ENCODE measurements at regions not wholly inside any gene's neighbourhood (a gene's known extent, or its start where the extent isn't known, plus 50 kb on each side); places are given as distances from the start of the nearest gene placed in this dataset.
"Not testable (repeated sequence)": the region's sequence is repeated elsewhere in the genome, so short reads cannot be mapped to it uniquely, and the experiment has no call there.

GRCh38 chr18:65279668-65280305, 471.0 kb upstream of the CDH7 start:
- DNase-seq, result no peak

DNA sequence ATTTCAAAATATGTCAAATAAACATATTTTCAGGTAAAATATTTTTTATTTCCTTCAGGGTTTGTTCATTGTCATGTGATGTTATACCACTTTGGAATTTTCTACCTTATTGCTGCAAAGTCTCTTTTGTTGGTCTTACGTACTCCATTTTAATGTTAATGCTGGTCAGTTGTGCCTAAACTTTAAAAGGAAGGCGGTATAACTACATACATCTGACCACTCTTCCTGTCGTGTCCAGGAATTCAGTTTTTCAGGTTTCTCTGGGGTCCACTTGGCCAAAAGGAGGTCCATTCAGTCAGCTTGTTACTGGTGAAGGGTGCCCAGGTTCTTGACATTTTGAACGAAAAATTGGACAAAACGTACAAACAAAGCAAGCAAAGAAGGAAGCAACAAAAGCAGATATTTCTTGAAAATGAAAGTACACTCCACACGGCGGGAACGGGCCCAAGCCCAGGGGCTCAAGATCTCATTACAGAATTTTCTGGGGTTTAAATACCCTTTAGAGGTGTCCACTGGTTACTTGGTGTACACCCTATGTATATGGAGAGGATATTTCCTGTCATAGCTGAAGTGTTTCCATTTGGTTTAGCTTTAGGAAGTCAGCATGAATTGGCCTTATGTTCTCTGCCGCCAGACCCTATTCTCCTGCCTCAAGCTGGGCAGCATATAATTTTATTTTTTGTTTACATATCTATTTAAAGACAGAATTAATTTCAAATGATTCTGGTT, 471.7 kb upstream of the CDH7 start:
- DNase-seq, result no peak

GRCh38 chr18:65269375-65269774, 481.4 kb upstream of the CDH7 start:
- no peak for DNase-seq

DNA sequence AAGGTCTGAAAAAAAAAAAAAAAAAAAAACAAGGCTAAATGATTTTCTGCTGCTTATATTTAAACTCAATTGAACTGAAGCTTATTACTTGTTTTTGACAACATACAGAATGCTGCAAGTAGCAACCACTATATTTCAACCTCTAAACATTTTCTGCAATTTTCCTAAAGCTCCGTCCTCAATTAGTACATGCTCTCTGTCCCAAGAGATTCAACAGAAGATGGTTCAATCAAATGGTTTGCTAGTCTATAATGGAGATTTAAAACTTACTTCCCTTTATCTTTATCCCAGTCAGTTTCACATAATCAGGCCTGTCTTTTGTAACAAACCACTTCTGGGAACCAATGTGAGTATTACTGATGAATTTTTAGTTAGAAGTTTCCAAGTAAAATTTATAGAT, 485.1 kb upstream of the CDH7 start:
- no peak for DNase-seq

DNA sequence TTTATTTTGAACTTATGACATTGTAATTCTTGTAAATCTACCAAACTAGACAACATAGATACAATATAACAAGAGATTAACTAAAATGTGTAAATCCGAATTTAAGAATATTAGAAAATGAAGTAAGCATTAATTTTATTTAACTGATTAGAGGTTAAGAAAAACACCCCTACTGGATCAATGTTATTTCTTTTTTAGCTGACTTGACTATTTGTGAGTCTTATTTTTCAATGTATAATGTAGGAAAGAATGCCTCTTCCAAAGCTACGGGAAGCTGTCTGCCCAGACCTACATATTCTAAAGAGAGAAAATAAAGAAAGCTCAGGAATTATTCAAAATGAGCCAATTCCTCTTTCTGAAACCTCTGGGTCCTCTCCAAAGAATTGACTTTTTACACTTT, 490.8 kb upstream of the CDH7 start:
- no peak for DNase-seq

- no peak for DNase-seq
Measured at GRCh38 chr18:65259403-65259802, 491.4 kb upstream of the CDH7 start.

GRCh38 chr18:65257149-65257548, 493.7 kb upstream of the CDH7 start:
- DNase-seq, result no peak

GRCh38 chr18:65255417-65255816, 495.4 kb upstream of the CDH7 start:
- no peak for DNase-seq

DNA sequence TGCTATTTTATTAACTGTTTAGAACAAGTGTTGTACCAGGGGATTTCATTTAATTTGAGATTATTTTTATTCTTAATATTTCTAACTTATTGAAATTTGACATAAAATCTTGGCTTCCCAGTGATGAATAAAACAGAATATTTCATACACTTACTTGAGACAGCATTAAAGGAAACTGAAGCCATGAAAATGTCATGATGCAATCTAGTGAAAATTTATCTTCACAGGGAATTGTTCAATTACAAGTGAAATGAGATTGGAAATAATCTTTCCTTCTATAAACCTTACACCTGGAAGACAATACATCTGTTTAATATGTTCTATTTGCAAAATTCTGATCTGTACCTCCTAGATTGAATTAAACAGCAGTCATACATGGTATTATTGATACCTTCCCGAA, 511.0 kb upstream of the CDH7 start:
- DNase-seq, result peak; percentile 3

- DNase-seq, result peak; percentile 20
Measured at GRCh38 chr18:65235966-65236624, 514.7 kb upstream of the CDH7 start.

- no peak for DNase-seq
Measured at GRCh38 chr18:65230311-65230710, 520.5 kb upstream of the CDH7 start.

DNA sequence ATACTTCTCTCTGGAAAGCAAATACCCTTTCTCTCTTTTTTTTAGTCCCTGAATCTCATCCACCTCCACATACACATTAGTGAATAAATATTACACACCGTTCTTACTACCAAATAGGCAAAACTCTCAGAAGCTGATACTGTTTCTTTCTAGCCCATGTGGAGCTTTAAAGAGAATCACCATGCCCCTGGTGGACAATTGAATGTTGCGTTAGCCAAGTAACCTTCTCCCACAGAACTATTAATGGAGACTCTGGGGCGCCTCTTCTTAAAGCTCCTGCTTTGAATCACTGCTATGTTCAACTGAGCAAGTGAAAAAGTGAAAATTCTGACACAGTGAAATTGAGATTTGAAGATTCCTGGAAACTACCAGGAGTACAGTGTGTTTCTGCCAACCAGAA, 522.8 kb upstream of the CDH7 start:
- no peak for DNase-seq

DNA sequence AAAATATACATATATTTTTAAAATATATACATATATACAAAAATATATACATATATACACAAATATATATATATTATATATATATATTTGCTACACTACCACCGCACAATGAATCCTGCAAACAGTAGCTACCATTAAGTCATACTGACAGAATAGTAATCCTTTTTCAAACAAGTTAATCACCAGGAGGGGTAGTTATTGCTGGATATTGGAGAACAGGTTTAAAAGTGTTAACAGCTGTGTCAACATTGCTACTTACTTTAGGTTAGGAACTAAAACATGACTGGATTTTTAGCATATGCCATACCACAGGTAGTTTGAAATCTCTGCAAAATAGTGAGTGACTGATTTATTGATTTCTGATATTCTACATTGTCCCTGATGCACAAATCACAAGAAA, 529.1 kb upstream of the CDH7 start:
- DNase-seq, result no peak

- DNase-seq, result no peak
Measured at GRCh38 chr18:65221115-65221514, 529.7 kb upstream of the CDH7 start.

GRCh38 chr18:65215865-65216466, 534.8 kb upstream of the CDH7 start:
- no peak for DNase-seq

DNA sequence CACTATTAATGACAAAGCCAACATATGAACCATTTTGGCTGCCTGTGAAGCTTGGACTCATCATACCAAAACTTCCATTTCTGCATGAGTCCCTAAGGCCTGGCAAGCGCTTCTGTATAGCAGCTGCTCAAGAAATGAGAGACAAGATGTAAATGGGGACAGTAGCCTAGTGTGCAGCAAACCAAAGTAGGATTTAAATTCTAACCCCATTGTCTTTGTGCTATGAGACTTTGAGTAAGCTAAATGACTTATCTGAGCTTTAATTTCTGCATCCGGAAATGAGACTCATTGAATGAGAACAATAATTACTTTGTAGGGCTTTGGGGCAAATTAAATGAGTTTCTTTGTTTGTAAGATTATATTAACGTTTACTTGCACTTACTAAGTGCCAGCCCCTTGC, 536.4 kb upstream of the CDH7 start:
- no peak for DNase-seq

DNA sequence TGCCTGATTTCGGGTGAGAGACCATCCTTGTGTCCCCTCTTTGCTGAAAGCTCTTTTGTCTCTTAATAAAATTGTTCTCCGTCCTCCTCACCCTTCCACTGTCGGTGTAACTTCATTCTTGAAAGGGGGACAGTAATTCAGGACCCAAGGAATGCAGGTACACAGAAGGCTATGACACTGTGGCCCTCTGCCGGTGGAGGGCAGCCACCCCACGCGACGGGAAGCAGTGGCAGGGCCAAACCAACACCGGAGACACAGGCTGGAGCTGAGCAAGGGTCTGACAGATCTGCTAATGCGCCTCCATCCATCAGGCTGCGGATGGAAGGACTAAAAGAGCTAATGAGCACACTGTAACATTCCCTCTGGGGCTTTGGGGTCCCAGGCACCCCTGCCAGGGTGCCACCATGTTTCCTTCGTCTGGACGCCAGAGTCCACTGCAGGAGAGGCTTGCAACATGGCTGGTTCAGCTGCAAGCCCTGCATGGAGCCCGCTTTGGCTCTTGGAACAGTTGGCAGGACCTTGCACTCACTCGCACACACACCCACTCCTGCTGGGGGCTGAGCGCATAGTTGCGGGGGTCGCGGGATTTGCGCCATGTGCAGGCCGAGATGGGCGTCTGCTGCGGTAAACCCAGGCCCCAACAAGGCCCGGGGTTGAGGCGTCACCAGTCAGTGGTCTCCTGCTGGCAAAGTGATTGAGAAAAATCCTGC, 544.1 kb upstream of the CDH7 start:
- DNase-seq, result no peak

DNA sequence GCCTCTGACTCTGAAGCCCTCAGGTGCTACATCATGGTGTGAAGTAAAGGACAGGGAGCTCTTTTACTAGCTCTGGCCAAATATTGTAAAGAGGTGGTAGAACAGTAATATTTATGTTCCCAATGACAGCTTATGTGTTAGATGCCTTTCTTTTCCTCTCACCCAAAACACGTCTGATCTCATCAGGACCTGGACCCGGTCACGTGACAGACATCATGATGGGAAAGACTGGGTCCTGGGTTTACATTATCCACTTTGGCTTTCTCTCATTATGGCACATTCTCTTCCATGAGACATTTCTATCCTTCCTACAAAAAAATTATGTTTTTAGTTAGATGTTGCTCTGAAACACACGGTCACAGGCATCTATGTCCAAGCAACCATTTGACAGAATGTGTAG, 548.7 kb upstream of the CDH7 start:
- no peak for DNase-seq

- no peak for DNase-seq
Measured at GRCh38 chr18:65175681-65176080, 575.1 kb upstream of the CDH7 start.

DNA sequence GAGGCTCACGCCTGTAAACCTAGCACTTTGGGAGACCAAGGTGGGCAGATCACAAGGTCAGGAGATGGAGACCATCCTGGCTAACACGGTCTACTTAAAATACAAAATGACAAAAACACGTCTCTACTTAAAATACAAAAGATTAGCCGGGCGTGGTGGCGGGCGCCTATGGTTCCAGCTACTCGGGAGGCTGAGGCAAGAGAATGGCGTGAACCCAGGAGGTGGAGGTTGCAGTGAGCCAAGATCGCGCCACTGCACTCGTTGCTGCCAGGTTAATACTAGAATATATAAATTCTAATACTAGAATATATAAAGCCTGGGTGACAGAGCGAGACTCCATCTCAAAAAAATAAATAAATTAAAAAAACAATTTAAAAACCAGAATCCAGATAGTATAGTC, 588.7 kb upstream of the CDH7 start:
- DNase-seq, result not testable (repeated sequence)

DNA sequence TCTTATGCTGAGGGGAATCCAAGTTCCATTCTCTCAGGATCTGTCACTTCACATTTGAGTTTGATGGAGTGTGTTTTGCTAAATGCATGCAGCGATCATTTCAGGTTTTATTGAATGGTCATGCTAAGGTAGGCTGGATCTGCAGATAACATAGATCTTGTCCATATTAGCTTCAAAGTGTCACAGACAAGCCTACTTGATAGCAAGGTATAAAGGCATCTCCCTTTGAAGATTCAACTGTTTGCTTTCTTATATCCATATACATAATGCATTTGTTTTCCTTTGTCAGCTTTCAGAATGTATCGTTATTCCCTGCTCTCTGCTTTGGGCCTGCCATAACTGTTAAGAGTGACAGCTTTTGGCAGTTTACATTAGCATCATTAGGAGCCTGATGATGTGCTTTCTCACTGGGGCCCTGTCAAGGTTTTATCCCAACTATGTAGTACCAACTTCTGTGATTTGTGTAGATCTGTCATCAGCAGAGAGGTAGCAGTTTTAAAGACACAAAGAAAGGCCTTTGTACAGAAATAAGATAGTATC, 604.3 kb upstream of the CDH7 start:
- no peak for DNase-seq

- DNase-seq, result no peak
Measured at GRCh38 chr18:65145312-65145711, 605.5 kb upstream of the CDH7 start.

GRCh38 chr18:65133610-65134009, 617.2 kb upstream of the CDH7 start:
- DNase-seq, result no peak
